ENCODE measurements at regions not wholly inside any gene's neighbourhood (a gene's known extent, or its start where the extent isn't known, plus 50 kb on each side); places are given as distances from the start of the nearest gene placed in this dataset.

- dilution Hi-C loops (cut with MboI; ENCODE audit: extremely low pct_ligation_motif_present, low sequenced_read_pairs): no loop called here
- BruUV-seq (replicated peaks): no TSS peak
- H3K79me2 ChIP-seq (ENCODE audit: control insufficient read depth, insufficient read depth, low read length): no peaks in the 10 kb centered on the region
- ChIA-PET CTCF (no interaction called here), POLR2A (no interaction called here)
- no peak overlapping the region for H3K9ac ChIP-seq (replicated peaks; ENCODE audit: extremely low read depth, insufficient read depth, low read length)
- no peak overlapping the region for H3K4me3 ChIP-seq (replicated peaks in 1 of 3; ENCODE audit: insufficient read depth in 1 of 3, low read depth in 1 of 3, low read length in 3 of 3)
- H3K4me2 ChIP-seq (ENCODE audit: insufficient read depth, low read length): no peak overlapping the region
- H3K27me3 ChIP-seq (ENCODE audit: control insufficient read depth in 2 of 2, insufficient read depth in 2 of 2, low read length in 2 of 2): peaks cover 0 to 3% of the 10 kb centered on the region in 2 experiments
- no peak overlapping the region for H2AFZ ChIP-seq (ENCODE audit: low read depth, low read length)
- H3K36me3 ChIP-seq (ENCODE audit: control insufficient read depth in 2 of 2, extremely low read depth in 1 of 2, insufficient read depth in 2 of 2, low read length in 2 of 2): no peaks in the 10 kb centered on the region
- H3K27ac ChIP-seq (ENCODE audit: insufficient read depth, low read depth, low read length): no peak overlapping the region
- H3K9me3 ChIP-seq (replicated peaks; ENCODE audit: control insufficient read depth, insufficient read depth, low read length): no peaks in the 10 kb centered on the region
- H3K9me1 ChIP-seq (replicated peaks; ENCODE audit: control insufficient read depth, extremely low read depth, insufficient read depth, low read length): no peaks in the 10 kb centered on the region
- DNase-seq (ENCODE audit: low read depth, low spot score): no peak
- no peaks in the 10 kb centered on the region for H3K4me1 ChIP-seq (ENCODE audit: control insufficient read depth, extremely low read depth, insufficient read depth, low read length)
- intact Hi-C loops (cut with micrococcal nuclease): no loop called here
- TF ChIP-seq EZH2 (IDR thresholded peaks at IDR 0.05; ENCODE audit: borderline replicate concordance, low read depth, low read length, severe bottlenecking) (no peak), POLR2AphosphoS5 (IDR thresholded peaks at IDR 0.05; ENCODE audit: insufficient read depth, low read depth, low read length) (no peak), MAX (IDR thresholded peaks at IDR 0.05; ENCODE audit: insufficient read depth, insufficient read length) (no peak), JUN (IDR thresholded peaks at IDR 0.05; ENCODE audit: borderline replicate concordance, insufficient read depth, insufficient read length, low read depth) (no peak), CTCF (IDR thresholded peaks at IDR 0.05; ENCODE audit: extremely low read depth in 1 of 2, insufficient read depth in 1 of 2, low read depth in 1 of 2, low read length in 2 of 2) (no peak), MYC (IDR thresholded peaks at IDR 0.05; ENCODE audit: low read depth, low read length) (no peak), POLR2A (IDR thresholded peaks at IDR 0.05; ENCODE audit: low read depth, low read length) (no peak), GATA2 (IDR thresholded peaks at IDR 0.05; ENCODE audit: insufficient read depth, insufficient read length, low read depth, low read length) (no peak), FOS (IDR thresholded peaks at IDR 0.05; ENCODE audit: borderline replicate concordance, insufficient read depth, low read length) (no peak)
- no peak for FAIRE-seq
- no peaks in the 10 kb centered on the region for H4K20me1 ChIP-seq (replicated peaks; ENCODE audit: control insufficient read depth, extremely low read depth, insufficient read depth, low read length)
These were observed 447.4 kb upstream of the PROK2 start for GRCh38 chr3:72232331-72232730.

Data from endothelial cell of umbilical vein (primary cell).